MCF 10A (cell line): ENCODE measurements at regions not wholly inside any gene's neighbourhood (a gene's known extent, or its start where the extent isn't known, plus 50 kb on each side); places are given as distances from the start of the nearest gene placed in this dataset.

ENCODE experiments used
- BruUV-seq: library from RNA; stranded (reverse); fragments of 400-500 nt; replicated peaks from 2 replicates; lab custom pipeline; 2021; lab: Mats Ljungman, UMichigan
- CTCF ChIA-PET: fragments of 300-600 bp; sonication (Branson Sonifier 250); formaldehyde crosslinking; extraction: SDS; loops from one replicate; lab custom pipeline; 2021; ENCODE audit warnings: antibody characterized with exemption, inconsistent platforms; lab: Yijun Ruan, JAX
- POLR2A ChIA-PET: fragments of 300-600, 350-650 bp; sonication (Branson Sonifier 250); formaldehyde crosslinking; extraction: SDS; loops from one replicate; lab custom pipeline; 2020; ENCODE audit warnings: antibody characterized with exemption, inconsistent platforms; lab: Yijun Ruan, JAX
- DNase-seq: peaks from one replicate; pipeline ENCODE4 v3.0.0-alpha.2; 2018; ENCODE audit not compliant: unreplicated experiment
- H3K27ac Mint-ChIP-seq: one replicate; pipeline ENCODE4 v1.8.0; 2022; ENCODE audit warnings: mild to moderate bottlenecking, low read depth, mixed read lengths; ENCODE audit not compliant: unreplicated experiment
- H3K27me3 Mint-ChIP-seq: one replicate; pipeline ENCODE4 v1.8.0; 2022; ENCODE audit warnings: mixed read lengths; ENCODE audit not compliant: insufficient read depth, unreplicated experiment
- H3K36me3 Mint-ChIP-seq: one replicate; pipeline ENCODE4 v1.8.0; 2022; ENCODE audit warnings: mild to moderate bottlenecking, moderate library complexity, mixed read lengths; ENCODE audit not compliant: insufficient read depth, unreplicated experiment
- H3K4me1 Mint-ChIP-seq: one replicate; pipeline ENCODE4 v1.8.0; 2022; ENCODE audit warnings: mixed read lengths; ENCODE audit not compliant: insufficient read depth, unreplicated experiment
- H3K4me3 Mint-ChIP-seq: one replicate; pipeline ENCODE4 v1.8.0; 2022; ENCODE audit warnings: mild to moderate bottlenecking, moderate library complexity, mixed read lengths; ENCODE audit not compliant: unreplicated experiment
- H3K9me3 Mint-ChIP-seq: one replicate; pipeline ENCODE4 v1.8.0; 2022; ENCODE audit warnings: mixed read lengths; ENCODE audit not compliant: unreplicated experiment
- CTCF ChIP-seq: fragments of 200-600 bp; IDR thresholded peaks from one replicate; pipeline ENCODE4 v1.8.0; 2022; ENCODE audit warnings: antibody characterized with exemption, mild to moderate bottlenecking; ENCODE audit not compliant: unreplicated experiment
- intact Hi-C: fragments of 100-400 bp; cut with micrococcal nuclease; formaldehyde crosslinking; loops from 2 replicates; pipeline ENCODE4 v1.14.1; 2022

- DNase-seq, result no peak
- Mint-ChIP-seq H3K27ac (no peak overlapping the region), H3K9me3 (no peaks in the 10 kb centered on the region), H3K27me3 (peaks cover 20% of the 10 kb centered on the region), H3K4me1 (no peaks in the 10 kb centered on the region), H3K4me3 (no peak overlapping the region), H3K36me3 (no peaks in the 10 kb centered on the region)
- CTCF ChIA-PET, result interaction anchor here (0.6 kb wide), 1 partner anchor 20 kb away, joined by 3 read pairs; no protein-coding TSS in a partner anchor
- POLR2A ChIA-PET, result no interaction called here
- no peak for TF ChIP-seq CTCF
- intact Hi-C loops, result no loop called here
- BruUV-seq, result no TSS peak
These were observed 91.3 kb upstream of the FOXF1 start for GRCh38 chr16:86418981-86419380.

- Mint-ChIP-seq H3K4me1 (no peaks in the 10 kb centered on the region), H3K9me3 (no peaks in the 10 kb centered on the region), H3K27ac (no peak overlapping the region), H3K27me3 (peaks cover 20% of the 10 kb centered on the region), H3K36me3 (no peaks in the 10 kb centered on the region), H3K4me3 (no peak overlapping the region)
- intact Hi-C loops, result no loop called here
- no peak for TF ChIP-seq CTCF
- CTCF ChIA-PET, result no interaction called here
- POLR2A ChIA-PET, result no interaction called here
- BruUV-seq, result no TSS peak
- no peak for DNase-seq
These were observed 90.8 kb upstream of the FOXF1 start for GRCh38 chr16:86419518-86419917.

GRCh38 chr16:86421995-86422394 lies 88.3 kb upstream of the FOXF1 start:
- no peak for TF ChIP-seq CTCF
- BruUV-seq, result no TSS peak
- peaks cover 1% of the 10 kb centered on the region for H3K27me3 Mint-ChIP-seq
- intact Hi-C loops, result no loop called here
- no peaks in the 10 kb centered on the region for H3K9me3 Mint-ChIP-seq
- no peak for DNase-seq
- ChIA-PET CTCF (interaction anchor here (0.6 kb wide), 1 partner anchor 71 kb away, joined by 3 read pairs; no protein-coding TSS in a partner anchor), POLR2A (no interaction called here)
- no peak overlapping the region for H3K4me3 Mint-ChIP-seq
- H3K4me1 Mint-ChIP-seq, result no peaks in the 10 kb centered on the region
- H3K27ac Mint-ChIP-seq, result no peak overlapping the region
- H3K36me3 Mint-ChIP-seq, result no peaks in the 10 kb centered on the region

GRCh38 chr16:86424398-86424797 lies 85.9 kb upstream of the FOXF1 start:
- Mint-ChIP-seq H3K36me3 (no peaks in the 10 kb centered on the region), H3K9me3 (no peaks in the 10 kb centered on the region), H3K4me1 (no peaks in the 10 kb centered on the region), H3K27me3 (no peaks in the 10 kb centered on the region), H3K27ac (no peak overlapping the region), H3K4me3 (no peak overlapping the region)
- ChIA-PET CTCF (no interaction called here), POLR2A (no interaction called here)
- intact Hi-C loops, result no loop called here
- no peak for DNase-seq
- no TSS peak for BruUV-seq
- TF ChIP-seq CTCF, result no peak
